Esophagus muscularis mucosa (tissue), 4 donors: ENCODE measurements at regions not wholly inside any gene's neighbourhood (a gene's known extent, or its start where the extent isn't known, plus 50 kb on each side); places are given as distances from the start of the nearest gene placed in this dataset.

ENCODE experiments used
- DNase-seq: peaks from one replicate; pipeline ENCODE4 v3.0.0-alpha.2; 2017; ENCODE audit errors: extremely low spot score
- H3K27ac ChIP-seq, 4 donors: fragments of 200-600 bp; sonication (generic); replicated peaks in 1 of 4; 1 replicate in 3 of 4; 2 replicates in 1 of 4; pipeline ENCODE4 v1.5.1; 2016 to 2019; ENCODE audit warnings: mild to moderate bottlenecking in 1 of 4
- H3K27me3 ChIP-seq, 4 donors: fragments of 200-600 bp; sonication (generic); one replicate each; pipeline versions ENCODE4 v1.5.1 to v1.6.0; 2016 to 2019
- H3K36me3 ChIP-seq, 4 donors: fragments of 200-600 bp; sonication (generic); one replicate each; pipeline ENCODE4 v1.5.1; 2016 to 2019
- H3K4me1 ChIP-seq, 4 donors: fragments of 200-600 bp; sonication (generic); one replicate each; pipeline ENCODE4 v1.5.1; 2016 to 2019
- H3K4me3 ChIP-seq, 4 donors: fragments of 200-600 bp; sonication (generic); 1 replicate in 2 of 4; 2 replicates in 2 of 4; pipeline ENCODE4 v1.5.1; 2016 to 2019; ENCODE audit warnings: mild to moderate bottlenecking in 4 of 4, moderate library complexity in 1 of 4
- H3K9me3 ChIP-seq, 4 donors: fragments of 200-600 bp; sonication (generic); 1 replicate in 3 of 4; 2 replicates in 1 of 4; pipeline ENCODE4 v1.5.1; 2016 to 2019
- EP300 ChIP-seq: sonication (generic); formaldehyde crosslinking; IDR thresholded peaks from one replicate; pipeline ENCODE4 v1.6.1; 2017; ENCODE audit warnings: antibody characterized with exemption
- POLR2A ChIP-seq: fragments of 450-650 bp; IDR thresholded peaks from one replicate; pipeline ENCODE4 v1.6.1; 2017; ENCODE audit warnings: antibody characterized with exemption, moderate library complexity, mild to moderate bottlenecking, low read depth
- POLR2AphosphoS5 ChIP-seq, 2 donors: sonication (generic); formaldehyde crosslinking; IDR thresholded peaks; one replicate each; pipeline ENCODE4 v1.6.1; 2017; ENCODE audit warnings: antibody characterized with exemption in 2 of 2
- WGBS: methylation state at CpG from one replicate; pipeline ENCODE4 v1.1.5; 2018; 5-methylcytosine and 5-hydroxymethylcytosine counted together
- intact Hi-C: fragments of 100-400 bp; cut with DNase I; formaldehyde crosslinking; loops from one replicate; pipeline ENCODE4 v1.15.1; 2023
- TF ChIP-seq, protein P1 (sequence below), 3 experiments: fragments of 200-600 bp in 2 of 3; fragments of 450-650 bp in 1 of 3; sonication (generic) in 2 of 3; IDR thresholded peaks; one replicate each; pipeline ENCODE4 v1.5.1; 2017 to 2019; ENCODE audit warnings: antibody characterized with exemption in 3 of 3, mild to moderate bottlenecking in 2 of 3, moderate library complexity in 1 of 3

DNA sequence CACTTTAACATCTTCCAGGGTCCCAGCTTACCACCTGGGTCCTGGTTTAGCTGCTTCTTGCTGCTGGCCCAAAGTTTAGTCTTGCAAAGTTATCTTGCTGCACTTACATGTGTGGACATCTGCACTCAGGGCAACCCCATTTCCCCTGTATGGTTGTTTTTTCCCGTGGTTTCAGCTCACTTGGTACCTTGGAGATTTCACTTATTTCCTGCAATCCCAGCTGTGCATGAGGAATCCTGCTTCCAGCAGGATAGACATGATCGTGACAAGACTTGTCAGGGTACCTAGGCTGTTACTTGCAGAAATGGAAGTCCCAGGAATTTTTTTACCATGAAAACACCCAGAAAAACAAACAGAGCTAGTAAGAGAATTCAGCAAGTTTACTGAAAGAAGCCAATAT is 95.9 kb upstream of the LEP start:
- DNase-seq, result peak; percentile 87
- WGBS, result 62% methylated on average over 2 of the region's 2 CpGs
- TF ChIP-seq, protein P1, sequence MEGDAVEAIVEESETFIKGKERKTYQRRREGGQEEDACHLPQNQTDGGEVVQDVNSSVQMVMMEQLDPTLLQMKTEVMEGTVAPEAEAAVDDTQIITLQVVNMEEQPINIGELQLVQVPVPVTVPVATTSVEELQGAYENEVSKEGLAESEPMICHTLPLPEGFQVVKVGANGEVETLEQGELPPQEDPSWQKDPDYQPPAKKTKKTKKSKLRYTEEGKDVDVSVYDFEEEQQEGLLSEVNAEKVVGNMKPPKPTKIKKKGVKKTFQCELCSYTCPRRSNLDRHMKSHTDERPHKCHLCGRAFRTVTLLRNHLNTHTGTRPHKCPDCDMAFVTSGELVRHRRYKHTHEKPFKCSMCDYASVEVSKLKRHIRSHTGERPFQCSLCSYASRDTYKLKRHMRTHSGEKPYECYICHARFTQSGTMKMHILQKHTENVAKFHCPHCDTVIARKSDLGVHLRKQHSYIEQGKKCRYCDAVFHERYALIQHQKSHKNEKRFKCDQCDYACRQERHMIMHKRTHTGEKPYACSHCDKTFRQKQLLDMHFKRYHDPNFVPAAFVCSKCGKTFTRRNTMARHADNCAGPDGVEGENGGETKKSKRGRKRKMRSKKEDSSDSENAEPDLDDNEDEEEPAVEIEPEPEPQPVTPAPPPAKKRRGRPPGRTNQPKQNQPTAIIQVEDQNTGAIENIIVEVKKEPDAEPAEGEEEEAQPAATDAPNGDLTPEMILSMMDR (IDR thresholded peaks at IDR 0.05), result no peak
- TF ChIP-seq POLR2A, result no peak
- TF ChIP-seq POLR2AphosphoS5 (IDR thresholded peaks at IDR 0.05), result no peak
- TF ChIP-seq EP300, result no peak
- H3K9me3 ChIP-seq, result peaks cover 0 to 24% (median 10%) of the 10 kb centered on the region in 4 donors
- no peaks in the 10 kb centered on the region for H3K4me1 ChIP-seq
- no peak overlapping the region for H3K27ac ChIP-seq
- H3K27me3 ChIP-seq, result peaks cover 0 to 37% (median 0%) of the 10 kb centered on the region in 4 donors
- no peak overlapping the region for H3K4me3 ChIP-seq
- intact Hi-C loops, result no loop called here
- H3K36me3 ChIP-seq, result no peaks in the 10 kb centered on the region

DNA sequence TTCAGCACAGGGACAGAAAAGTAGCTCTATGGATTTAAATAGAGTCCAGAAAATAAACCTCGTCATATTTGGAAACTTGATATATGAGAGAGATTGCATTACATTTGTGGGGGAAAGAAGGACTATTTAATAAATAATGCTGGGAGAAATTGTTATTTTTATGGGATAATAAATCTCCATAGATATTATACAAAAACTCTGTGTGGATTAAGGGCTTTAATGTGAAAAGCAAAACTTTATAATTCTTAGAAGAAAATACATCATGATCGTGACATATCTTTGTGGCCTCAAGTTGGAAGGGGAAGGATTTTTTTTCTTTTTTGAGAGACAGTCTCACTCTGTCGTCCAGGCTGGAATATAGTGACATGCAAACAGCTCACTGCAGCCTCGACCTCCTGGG is 95.0 kb upstream of the LEP start:
- no peak for DNase-seq
- no peaks in the 10 kb centered on the region for H3K4me1 ChIP-seq
- WGBS, result 38% methylated on average over 4 of the region's 4 CpGs
- peaks cover 0 to 20% (median 8%) of the 10 kb centered on the region in 4 donors for H3K9me3 ChIP-seq
- H3K27ac ChIP-seq, result no peak overlapping the region
- no peak overlapping the region for H3K4me3 ChIP-seq
- TF ChIP-seq POLR2A, result no peak
- TF ChIP-seq EP300, result no peak
- TF ChIP-seq, protein P1 (IDR thresholded peaks at IDR 0.05), result no peak
- TF ChIP-seq POLR2AphosphoS5 (IDR thresholded peaks at IDR 0.05), result no peak
- H3K27me3 ChIP-seq, result peaks cover 0 to 39% (median 0%) of the 10 kb centered on the region in 4 donors
- intact Hi-C loops, result no loop called here
- no peaks in the 10 kb centered on the region for H3K36me3 ChIP-seq

DNA sequence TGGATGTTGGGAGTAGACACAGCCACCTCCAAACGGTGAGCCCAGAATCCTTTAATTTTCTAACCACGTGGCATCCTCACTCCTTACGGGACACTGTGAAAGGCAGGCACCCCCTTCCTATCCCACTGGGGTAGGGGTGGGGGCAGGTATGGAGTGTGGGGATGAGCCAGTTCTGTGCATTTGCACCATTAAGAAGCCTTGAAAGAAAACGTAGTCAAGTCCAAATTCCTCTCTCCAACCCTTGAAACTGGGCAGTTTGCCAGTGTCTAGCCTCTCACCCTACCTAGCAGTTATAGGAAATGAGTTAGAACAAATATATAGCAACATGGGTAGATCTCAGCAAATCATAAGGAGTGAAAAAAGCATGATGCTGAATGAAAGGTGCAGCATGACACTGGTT is 92.4 kb upstream of the LEP start:
- no peak for TF ChIP-seq POLR2AphosphoS5 (IDR thresholded peaks at IDR 0.05)
- TF ChIP-seq, protein P1 (IDR thresholded peaks at IDR 0.05), result no peak
- TF ChIP-seq EP300, result no peak
- TF ChIP-seq POLR2A, result no peak
- WGBS, result 39% methylated on average over 4 of the region's 4 CpGs
- intact Hi-C loops, result no loop called here
- peak; percentile 72 for DNase-seq
- no peaks in the 10 kb centered on the region for H3K4me1 ChIP-seq
- no peak overlapping the region for H3K4me3 ChIP-seq
- H3K27ac ChIP-seq, result no peak overlapping the region
- H3K9me3 ChIP-seq, result peaks cover 0 to 11% (median 4%) of the 10 kb centered on the region in 4 donors
- peaks cover 0 to 46% (median 0%) of the 10 kb centered on the region in 4 donors for H3K27me3 ChIP-seq
- H3K36me3 ChIP-seq, result no peaks in the 10 kb centered on the region

DNA sequence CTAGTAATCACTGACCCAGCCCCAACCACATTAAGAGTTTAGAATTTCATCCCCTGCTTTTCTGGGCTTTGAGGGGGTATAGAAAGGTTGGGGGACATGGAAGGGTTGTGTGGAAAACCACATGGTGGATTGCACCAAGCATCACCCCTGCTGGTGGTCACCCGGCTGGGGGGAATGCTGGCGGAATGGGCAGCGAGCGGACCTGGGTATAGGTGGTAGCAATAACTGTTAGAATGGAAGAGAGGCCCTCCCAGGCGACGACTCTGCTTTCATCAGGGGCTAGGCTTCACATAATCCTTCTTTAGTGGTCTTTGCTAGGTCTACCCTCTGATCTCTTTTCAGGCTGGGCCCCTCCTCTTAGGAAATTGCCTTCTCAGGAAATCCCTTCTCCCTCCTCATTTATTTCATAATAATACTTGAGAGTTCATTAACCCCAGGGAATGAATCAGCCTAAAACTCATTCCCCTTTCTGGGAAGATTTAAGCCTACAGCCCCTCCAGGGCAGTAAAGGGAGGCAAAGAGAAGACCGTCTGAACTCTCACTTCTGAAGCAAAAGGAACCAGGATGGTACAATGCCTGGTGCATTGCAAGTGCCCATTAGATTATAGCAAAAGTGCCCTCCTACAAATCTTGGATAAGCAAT is 90.7 kb upstream of the LEP start:
- no peaks in the 10 kb centered on the region for H3K4me1 ChIP-seq
- no peaks in the 10 kb centered on the region for H3K9me3 ChIP-seq
- H3K27ac ChIP-seq, result no peak overlapping the region
- TF ChIP-seq, protein P1 (IDR thresholded peaks at IDR 0.05), result no peak
- no peak for TF ChIP-seq POLR2A
- no peak for TF ChIP-seq EP300
- TF ChIP-seq POLR2AphosphoS5 (IDR thresholded peaks at IDR 0.05), result no peak
- H3K36me3 ChIP-seq, result no peaks in the 10 kb centered on the region
- H3K4me3 ChIP-seq, result no peak overlapping the region
- DNase-seq, result peak; percentile 57
- intact Hi-C loops, result no loop called here
- whole genome bisulfite sequencing, result 86% methylated on average over 7 of the region's 7 CpGs
- peaks cover 0 to 40% (median 0%) of the 10 kb centered on the region in 4 donors for H3K27me3 ChIP-seq

DNA sequence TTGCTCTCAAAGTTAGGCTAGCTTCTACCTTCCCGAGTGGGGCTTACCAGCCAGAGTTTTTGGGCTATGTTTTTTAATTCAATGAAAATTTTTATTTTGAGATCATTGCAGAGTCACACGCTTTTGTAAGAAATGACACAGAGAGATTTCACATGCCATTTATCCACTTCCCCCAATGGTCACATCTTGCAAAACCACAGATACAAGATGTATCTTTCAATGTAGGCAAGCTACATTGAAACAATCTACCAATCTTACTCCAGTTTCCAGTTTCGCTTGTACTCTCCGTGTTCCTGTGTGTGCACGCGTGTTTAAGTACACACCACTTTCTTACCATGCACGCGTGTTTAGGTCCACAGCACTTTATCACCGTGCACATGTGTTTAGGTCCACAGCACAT is 89.4 kb upstream of the LEP start:
- 91% methylated on average over 9 of the region's 9 CpGs for WGBS

More for the DNA sequence above, 89.4 kb upstream of the LEP start:
- Histone ChIP-seq H3K27ac (no peak overlapping the region), H3K27me3 (peaks cover 0 to 40% (median 0%) of the 10 kb centered on the region in 4 donors), H3K4me1 (no peaks in the 10 kb centered on the region), H3K4me3 (no peak overlapping the region), H3K36me3 (no peaks in the 10 kb centered on the region), H3K9me3 (no peaks in the 10 kb centered on the region)
- no peak for DNase-seq
- TF ChIP-seq, protein P1 (IDR thresholded peaks at IDR 0.05), result no peak
- TF ChIP-seq POLR2A, result no peak
- TF ChIP-seq POLR2AphosphoS5 (IDR thresholded peaks at IDR 0.05), result no peak
- TF ChIP-seq EP300, result no peak
- intact Hi-C loops, result no loop called here
